SKM-1 (cell line): ENCODE measurements at regions not wholly inside any gene's neighbourhood (a gene's known extent, or its start where the extent isn't known, plus 50 kb on each side); places are given as distances from the start of the nearest gene placed in this dataset.
A peak's percentile ranks its signal among the peaks of the same experiment; 100 is the strongest.

ENCODE experiments used
- DNase-seq: peaks from one replicate; lab custom pipeline; 2025; ENCODE audit not compliant: unreplicated experiment; lab: John Stamatoyannopoulos, UW

DNA sequence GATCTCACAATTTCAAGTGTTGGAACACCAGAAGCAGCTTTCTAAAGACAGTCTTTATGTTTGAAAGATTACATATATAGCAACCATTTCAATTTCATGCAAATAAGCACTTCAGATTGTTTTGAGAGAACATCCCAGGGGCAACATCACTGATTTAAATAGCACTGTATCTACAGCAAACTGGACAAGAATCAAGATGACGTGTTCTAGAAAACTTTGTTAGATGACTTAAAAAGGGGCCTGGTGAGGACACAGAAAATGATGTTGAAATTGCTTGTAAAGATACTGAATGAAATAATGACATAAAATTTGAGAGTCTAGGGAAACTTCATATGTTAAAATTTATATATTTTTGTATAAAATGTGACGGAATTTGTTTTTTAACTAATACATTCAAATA is 277.1 kb downstream of the KLF12 start:
- DNase-seq, result no peak

DNA sequence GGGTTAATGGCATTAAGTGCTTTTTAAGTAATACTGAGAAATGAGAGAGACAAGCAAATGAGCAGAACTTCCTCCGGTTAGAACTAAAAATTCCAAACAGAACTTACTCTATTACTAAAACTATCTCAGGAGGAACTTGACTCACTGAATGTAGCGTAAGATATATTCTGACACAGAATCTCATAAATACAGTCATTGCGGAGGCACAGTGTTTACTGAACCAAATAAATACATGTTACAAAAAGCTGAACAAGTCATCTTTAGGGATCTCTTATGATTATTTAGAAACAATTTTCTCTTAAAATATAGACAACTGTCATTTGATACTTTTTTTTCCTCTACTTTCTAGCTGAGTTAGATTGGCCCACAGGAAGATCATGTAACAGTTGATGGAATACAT is 283.1 kb downstream of the KLF12 start:
- no peak for DNase-seq

GRCh38 chr13:73850104-73850873 is 283.9 kb downstream of the KLF12 start:
- no peak for DNase-seq

GRCh38 chr13:73849292-73849691 is 284.9 kb downstream of the KLF12 start:
- DNase-seq, result no peak

DNA sequence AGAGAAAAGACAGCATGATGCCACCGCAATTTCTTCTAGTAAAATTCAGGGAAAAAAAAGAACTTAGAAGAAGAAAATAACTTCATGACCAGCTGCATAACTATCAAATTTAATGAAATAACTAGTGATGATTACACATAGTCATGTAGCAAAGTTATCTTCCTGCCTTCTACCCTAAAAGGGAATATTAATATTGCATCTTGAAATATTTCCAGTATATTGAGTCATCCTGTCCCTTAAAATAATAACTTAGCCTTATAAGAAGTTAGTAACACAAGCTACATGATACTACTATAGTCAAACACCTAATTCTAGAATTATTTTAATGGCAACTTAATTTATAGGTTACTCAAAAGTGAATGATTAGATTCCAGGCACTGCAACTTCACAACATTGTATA is 289.2 kb downstream of the KLF12 start:
- DNase-seq, result no peak

GRCh38 chr13:73842626-73843025 is 291.6 kb downstream of the KLF12 start:
- DNase-seq, result no peak

DNA sequence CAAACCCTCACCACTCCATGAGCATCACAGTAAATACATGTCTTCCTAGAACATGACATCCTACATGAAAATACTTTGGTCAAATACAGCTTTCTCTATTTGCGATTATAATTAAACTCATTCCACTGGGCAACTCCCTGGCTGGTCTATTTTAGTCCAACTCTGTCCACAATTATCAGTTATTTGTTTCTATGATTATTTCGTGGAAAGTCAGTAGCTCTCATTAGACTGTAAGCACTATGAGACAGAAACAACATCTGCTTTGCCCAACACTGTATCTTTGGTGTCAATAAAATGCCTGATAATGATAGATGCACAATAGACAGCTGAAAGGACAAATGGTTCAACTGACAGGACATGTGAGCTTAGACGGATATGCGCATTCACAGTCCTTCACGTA is 292.0 kb downstream of the KLF12 start:
- no peak for DNase-seq

DNA sequence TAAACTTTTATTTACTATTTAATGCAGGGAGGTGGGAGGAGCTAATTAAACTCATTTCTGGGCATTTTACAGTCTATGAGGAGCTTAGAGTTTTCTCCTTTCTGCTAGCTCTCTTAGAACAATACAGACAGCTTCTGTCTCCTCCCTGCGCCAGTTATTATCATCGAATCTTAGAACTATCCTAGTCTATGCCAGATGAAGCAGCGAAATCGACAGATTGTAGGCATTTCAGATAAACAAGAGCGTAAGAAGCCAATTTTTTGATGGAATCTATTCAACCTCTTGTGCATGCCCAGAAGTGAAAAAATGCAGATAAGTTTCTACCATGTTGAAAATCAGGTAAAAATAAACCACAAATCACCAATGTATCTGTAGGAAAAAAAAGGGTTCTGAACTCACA is 297.1 kb downstream of the KLF12 start:
- DNase-seq, result no peak

- DNase-seq, result peak; percentile 9
Measured at GRCh38 chr13:73835138-73835721, 299.0 kb downstream of the KLF12 start.

- DNase-seq, result no peak
Measured at GRCh38 chr13:73833325-73834070, 300.7 kb downstream of the KLF12 start.

DNA sequence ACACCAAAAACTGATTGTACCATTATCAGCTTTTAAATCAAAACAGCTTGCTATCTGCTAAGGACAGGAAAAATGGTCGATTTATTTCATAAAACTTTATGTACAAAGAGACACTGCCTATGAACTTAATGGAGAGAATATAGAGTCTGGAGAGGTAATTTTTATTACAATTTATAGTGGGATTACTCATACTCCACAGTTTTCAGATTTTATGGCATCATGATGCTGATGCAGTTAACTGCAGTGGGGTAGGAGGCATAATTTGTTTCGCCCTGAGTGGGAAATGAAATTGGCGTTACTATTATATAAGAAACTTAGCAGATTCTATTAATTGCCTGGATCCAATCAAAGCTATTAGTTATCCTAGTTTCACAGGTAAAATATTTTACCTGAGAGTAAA is 301.4 kb downstream of the KLF12 start:
- no peak for DNase-seq

- DNase-seq, result no peak
Measured at GRCh38 chr13:73832128-73832588, 302.0 kb downstream of the KLF12 start.

GRCh38 chr13:73829416-73829815 is 304.8 kb downstream of the KLF12 start:
- DNase-seq, result no peak

- DNase-seq, result no peak
Measured at GRCh38 chr13:73828811-73829210, 305.4 kb downstream of the KLF12 start.

DNA sequence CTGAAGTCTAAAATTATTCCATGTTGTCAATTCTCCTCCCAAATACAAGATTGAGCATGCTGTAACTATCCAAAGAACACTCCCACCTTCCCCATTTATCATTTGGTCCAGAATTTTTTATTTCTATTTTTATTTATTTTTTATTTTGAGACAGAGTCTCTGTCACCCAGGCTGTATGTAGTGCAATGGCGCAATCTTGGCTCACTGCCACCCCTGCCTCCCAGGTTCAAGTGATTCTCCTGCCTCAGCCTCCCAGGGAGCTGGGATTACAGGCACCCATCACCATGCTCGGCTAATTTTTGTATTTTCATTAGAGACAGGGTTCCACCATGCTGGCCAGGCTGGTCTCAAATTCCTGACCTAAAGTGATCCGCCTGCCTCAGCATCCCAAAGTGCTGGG is 306.8 kb downstream of the KLF12 start:
- DNase-seq, result no peak

GRCh38 chr13:73825143-73825542 is 309.1 kb downstream of the KLF12 start:
- no peak for DNase-seq

DNA sequence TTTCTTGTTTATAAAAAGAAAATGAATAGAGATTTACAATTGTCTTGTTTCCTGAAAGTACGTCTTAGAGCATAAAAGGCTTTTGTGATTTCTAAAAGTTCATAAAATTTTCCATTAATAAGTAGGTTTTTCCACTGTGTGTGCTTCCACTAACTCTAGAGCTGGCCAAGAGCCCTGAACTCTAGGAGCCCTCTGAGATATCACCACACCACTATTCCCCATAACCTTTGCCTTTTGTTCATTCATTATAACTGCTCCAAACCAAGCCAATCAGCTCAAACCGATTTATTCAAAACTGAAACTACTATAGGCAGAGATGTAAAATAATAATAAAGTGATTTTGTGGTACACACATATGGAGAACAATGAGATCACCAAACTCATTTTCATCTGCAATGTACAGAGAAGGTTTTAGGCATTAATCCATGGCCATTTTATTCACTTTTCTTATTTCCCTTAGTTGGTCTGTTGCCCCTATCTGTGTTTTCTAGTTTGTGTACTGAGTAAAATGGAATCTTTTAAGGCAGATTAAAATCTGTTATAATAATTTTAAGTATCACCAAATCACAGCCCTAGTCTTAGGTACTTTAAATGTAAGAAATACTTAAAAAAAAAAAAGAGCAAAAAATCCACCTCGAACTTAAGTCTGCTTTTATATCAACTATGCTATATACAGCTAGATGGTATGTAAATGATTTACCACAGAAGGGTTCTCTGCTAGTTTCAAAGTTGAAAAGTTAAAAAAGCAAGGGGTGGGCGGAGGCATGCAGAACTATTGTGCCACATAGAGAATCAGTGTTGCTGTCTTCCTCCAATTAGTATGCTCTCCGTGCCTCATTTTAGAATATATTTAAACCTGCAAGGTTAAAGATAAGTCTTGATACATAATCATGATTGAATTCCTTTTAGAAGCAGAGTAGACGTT is 311.3 kb downstream of the KLF12 start:
- DNase-seq, result no peak

- no peak for DNase-seq
Measured at GRCh38 chr13:73820688-73821087, 313.5 kb downstream of the KLF12 start.

- DNase-seq, result no peak
Measured at GRCh38 chr13:73820285-73820684, 313.9 kb downstream of the KLF12 start.

DNA sequence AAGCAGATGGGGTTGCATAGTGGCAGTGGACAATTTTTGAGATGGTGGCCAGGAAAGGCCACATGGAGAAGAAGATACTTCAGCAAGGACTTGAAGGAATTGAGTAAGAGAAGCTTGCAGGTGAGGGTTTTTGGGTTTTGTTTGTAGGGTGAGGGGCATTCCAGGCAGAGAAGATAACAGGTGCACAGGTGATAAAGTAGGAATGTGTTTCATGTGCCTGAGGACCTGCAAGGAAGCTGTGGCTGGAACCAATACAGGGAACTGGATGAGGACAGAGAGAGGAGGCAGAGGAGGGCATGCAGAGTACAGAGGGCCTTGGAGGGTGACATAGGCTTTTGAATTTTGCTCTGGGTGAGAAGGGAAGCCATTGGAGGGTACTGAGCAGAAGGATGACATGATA is 314.5 kb downstream of the KLF12 start:
- DNase-seq, result no peak

GRCh38 chr13:73816702-73817101 is 317.5 kb downstream of the KLF12 start:
- DNase-seq, result no peak
